WI38 (cell line): ENCODE measurements at regions not wholly inside any gene's neighbourhood (a gene's known extent, or its start where the extent isn't known, plus 50 kb on each side); places are given as distances from the start of the nearest gene placed in this dataset.

ENCODE experiments used
- H3K4me3 ChIP-seq: 2 replicates; pipeline ENCODE4 v1.5.1; 2011; ENCODE audit warnings: low read depth, mild to moderate bottlenecking, control low read depth, low read length
- CTCF ChIP-seq: IDR thresholded peaks from 2 replicates; pipeline ENCODE4 v1.5.1; 2012; ENCODE audit warnings: low read depth, mild to moderate bottlenecking, control low read depth, low read length

- no peak for TF ChIP-seq CTCF
- H3K4me3 ChIP-seq = no peak overlapping the region
Observed at GRCh38 chr5:54756796-54757402, 228.5 kb downstream of the ESM1 start.

GRCh38 chr5:54756301-54756700 is 229.1 kb downstream of the ESM1 start:
- no peak overlapping the region for H3K4me3 ChIP-seq
- TF ChIP-seq CTCF = no peak

- no peak overlapping the region for H3K4me3 ChIP-seq
- TF ChIP-seq CTCF = no peak
Observed at GRCh38 chr5:54754878-54755277, 230.5 kb downstream of the ESM1 start.

- H3K4me3 ChIP-seq = no peak overlapping the region
- no peak for TF ChIP-seq CTCF
Observed at GRCh38 chr5:54754420-54754819, 231.0 kb downstream of the ESM1 start.

GRCh38 chr5:54753753-54754152 is 231.6 kb downstream of the ESM1 start:
- TF ChIP-seq CTCF = no peak
- H3K4me3 ChIP-seq = no peak overlapping the region

- H3K4me3 ChIP-seq = peak overlapping the region; percentile 42
- TF ChIP-seq CTCF = no peak
Observed at GRCh38 chr5:54753034-54753433, 232.4 kb downstream of the ESM1 start.

- TF ChIP-seq CTCF = no peak
- no peak overlapping the region for H3K4me3 ChIP-seq
Observed at GRCh38 chr5:54748527-54748926, 231.0 kb downstream of the SNX18 start.
